PFSK-1 (cell line): ENCODE measurements at regions not wholly inside any gene's neighbourhood (a gene's known extent, or its start where the extent isn't known, plus 50 kb on each side); places are given as distances from the start of the nearest gene placed in this dataset.

Experiments used
- FOXP2 ChIP-seq: optimal IDR thresholded peaks from 2 replicates; pipeline ENCODE3; 2011; ENCODE audit warnings: borderline replicate concordance, control low read depth, inconsistent platforms; ENCODE audit not compliant: insufficient read depth; ENCODE audit errors: extremely low read length, extremely low read depth
- POLR2AphosphoS5 ChIP-seq: IDR thresholded peaks from 2 replicates; pipeline ENCODE4 v1.6.1; 2012; ENCODE audit warnings: low read depth, mild to moderate bottlenecking, control low read depth, low read length, moderate library complexity
- SIN3A ChIP-seq: IDR thresholded peaks from 2 replicates; pipeline ENCODE4 v1.6.1; 2012; ENCODE audit warnings: mild to moderate bottlenecking, low read length, moderate library complexity, borderline replicate concordance; ENCODE audit not compliant: insufficient read depth
- TAF1 ChIP-seq: IDR thresholded peaks from 2 replicates; pipeline ENCODE4 v1.6.1; 2012; ENCODE audit warnings: low read length, control low read depth, borderline replicate concordance; ENCODE audit not compliant: insufficient read depth
- TF ChIP-seq, protein P1 (sequence below), 2 experiments: IDR thresholded peaks; 2 replicates each; pipeline versions ENCODE4 v1.6.1 to v1.8.0; 2011 to 2012; ENCODE audit warnings: low read depth in 2 of 2, low read length in 2 of 2, control low read depth in 1 of 2, inconsistent platforms in 1 of 2, mild to moderate bottlenecking in 1 of 2, moderate library complexity in 1 of 2; ENCODE audit not compliant: insufficient read depth in 1 of 2

DNA sequence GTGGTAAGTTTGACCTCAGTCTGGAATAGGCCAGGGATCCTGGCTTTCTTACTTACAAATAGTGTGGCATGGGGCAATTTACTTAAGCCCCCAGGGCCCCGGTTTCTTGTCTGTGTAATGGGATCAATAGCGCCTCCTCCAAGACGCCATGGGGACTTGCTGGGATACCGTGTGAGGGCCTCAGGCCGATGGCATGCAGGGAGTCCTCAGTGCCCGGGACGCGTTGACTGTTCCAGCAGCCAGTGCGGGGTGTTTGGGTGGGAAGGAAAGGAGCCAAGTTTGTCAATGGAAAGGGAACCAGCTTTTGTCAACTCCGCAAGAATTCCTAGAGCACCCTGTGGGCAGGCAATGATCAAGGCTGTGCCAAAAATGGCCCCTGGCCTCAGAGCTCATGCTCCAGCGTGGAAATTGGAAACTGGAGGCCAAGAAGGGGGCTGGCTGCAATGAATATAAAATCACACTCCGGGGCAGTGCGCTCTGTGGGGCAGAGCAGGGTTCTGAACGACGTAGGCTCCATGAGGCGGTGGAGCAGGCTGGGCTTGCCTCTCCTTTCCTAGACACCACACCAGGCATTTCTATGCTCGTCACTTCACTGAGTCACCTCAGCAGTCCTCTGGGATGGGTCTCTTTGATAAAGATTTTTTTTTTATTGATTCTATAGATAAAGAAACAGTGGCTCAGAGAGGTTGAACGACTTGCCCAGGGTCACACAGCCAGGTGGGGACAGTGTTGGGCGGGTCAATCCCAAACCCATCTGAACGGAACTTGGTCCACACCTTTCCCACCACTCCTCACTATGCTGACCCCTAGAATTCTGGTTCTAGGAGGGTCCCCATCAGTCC lies 56.7 kb upstream of the ASAP2 start:
- TF ChIP-seq POLR2AphosphoS5 (no peak), TAF1 (no peak), SIN3A (no peak), FOXP2 (no peak)
- TF ChIP-seq, protein P1, sequence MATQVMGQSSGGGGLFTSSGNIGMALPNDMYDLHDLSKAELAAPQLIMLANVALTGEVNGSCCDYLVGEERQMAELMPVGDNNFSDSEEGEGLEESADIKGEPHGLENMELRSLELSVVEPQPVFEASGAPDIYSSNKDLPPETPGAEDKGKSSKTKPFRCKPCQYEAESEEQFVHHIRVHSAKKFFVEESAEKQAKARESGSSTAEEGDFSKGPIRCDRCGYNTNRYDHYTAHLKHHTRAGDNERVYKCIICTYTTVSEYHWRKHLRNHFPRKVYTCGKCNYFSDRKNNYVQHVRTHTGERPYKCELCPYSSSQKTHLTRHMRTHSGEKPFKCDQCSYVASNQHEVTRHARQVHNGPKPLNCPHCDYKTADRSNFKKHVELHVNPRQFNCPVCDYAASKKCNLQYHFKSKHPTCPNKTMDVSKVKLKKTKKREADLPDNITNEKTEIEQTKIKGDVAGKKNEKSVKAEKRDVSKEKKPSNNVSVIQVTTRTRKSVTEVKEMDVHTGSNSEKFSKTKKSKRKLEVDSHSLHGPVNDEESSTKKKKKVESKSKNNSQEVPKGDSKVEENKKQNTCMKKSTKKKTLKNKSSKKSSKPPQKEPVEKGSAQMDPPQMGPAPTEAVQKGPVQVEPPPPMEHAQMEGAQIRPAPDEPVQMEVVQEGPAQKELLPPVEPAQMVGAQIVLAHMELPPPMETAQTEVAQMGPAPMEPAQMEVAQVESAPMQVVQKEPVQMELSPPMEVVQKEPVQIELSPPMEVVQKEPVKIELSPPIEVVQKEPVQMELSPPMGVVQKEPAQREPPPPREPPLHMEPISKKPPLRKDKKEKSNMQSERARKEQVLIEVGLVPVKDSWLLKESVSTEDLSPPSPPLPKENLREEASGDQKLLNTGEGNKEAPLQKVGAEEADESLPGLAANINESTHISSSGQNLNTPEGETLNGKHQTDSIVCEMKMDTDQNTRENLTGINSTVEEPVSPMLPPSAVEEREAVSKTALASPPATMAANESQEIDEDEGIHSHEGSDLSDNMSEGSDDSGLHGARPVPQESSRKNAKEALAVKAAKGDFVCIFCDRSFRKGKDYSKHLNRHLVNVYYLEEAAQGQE (IDR thresholded peaks at IDR 0.05; ENCODE audit: insufficient read depth in 1 of 2, low read depth in 2 of 2, low read length in 2 of 2) = no peak
